H1 (cell line): ENCODE measurements at regions not wholly inside any gene's neighbourhood (a gene's known extent, or its start where the extent isn't known, plus 50 kb on each side); places are given as distances from the start of the nearest gene placed in this dataset.

Experiments
- CTCF ChIA-PET: fragments of 300-600 bp; sonication (Branson Sonifier 250); formaldehyde crosslinking; loops from one replicate; lab custom pipeline; 2021; ENCODE audit not compliant: partially characterized antibody; lab: Charles Lee
- POLR2A ChIA-PET: fragments of 300-600 bp; sonication (Branson Sonifier 250); formaldehyde crosslinking; loops from one replicate; lab custom pipeline; 2021; ENCODE audit warnings: inconsistent platforms; ENCODE audit not compliant: partially characterized antibody; lab: Charles Lee
- DNase-seq, 2 experiments: peaks; one replicate each; pipeline versions ENCODE4 v3.0.0 to v3.0.0-alpha.2; 2010 to 2022; ENCODE audit warnings: low spot score in 2 of 2, low read depth in 1 of 2, mixed read lengths in 1 of 2
- FAIRE-seq: peaks from 2 replicates; lab custom pipeline; 2011; peaks lifted over from hg19 to GRCh38; lab: Jason Lieb, UNC
- H2AFZ ChIP-seq: 2 replicates; pipeline ENCODE4 v1.8.1; 2012; ENCODE audit warnings: low read length, inconsistent platforms
- H2AK5ac ChIP-seq: 2 replicates; pipeline ENCODE4 v1.6.1; 2013; ENCODE audit warnings: low read depth, low read length
- H2BK120ac ChIP-seq: replicated peaks from 2 replicates; pipeline ENCODE3; 2013; ENCODE audit warnings: low read depth, low read length, inconsistent platforms
- H2BK12ac ChIP-seq: 2 replicates; pipeline ENCODE4 v1.6.1; 2013; ENCODE audit warnings: low read depth, low read length
- H2BK15ac ChIP-seq: 2 replicates; pipeline ENCODE4 v1.6.1; 2013; ENCODE audit warnings: low read length
- H2BK20ac ChIP-seq: 2 replicates; pipeline ENCODE4 v1.6.1; 2013; ENCODE audit warnings: low read length
- H2BK5ac ChIP-seq: 2 replicates; pipeline ENCODE4 v1.6.1; 2013; ENCODE audit warnings: low read depth, low read length
- H3K14ac ChIP-seq: 2 replicates; pipeline ENCODE4 v1.6.1; 2013; ENCODE audit warnings: inconsistent platforms; ENCODE audit not compliant: insufficient read length
- H3K18ac ChIP-seq: 2 replicates; pipeline ENCODE4 v1.6.1; 2013; ENCODE audit warnings: low read length; ENCODE audit errors: extremely low read depth
- H3K23ac ChIP-seq: 2 replicates; pipeline ENCODE4 v1.6.1; 2013; ENCODE audit warnings: inconsistent platforms; ENCODE audit not compliant: insufficient read length
- H3K23me2 ChIP-seq: 2 replicates; pipeline ENCODE4 v1.6.1; 2013; ENCODE audit warnings: low read depth, low read length
- H3K27ac ChIP-seq: 2 replicates; pipeline ENCODE4 v1.6.1; 2011; ENCODE audit warnings: low read depth, low read length, inconsistent platforms
- H3K27me3 ChIP-seq, 4 experiments: replicated peaks in 1 of 4; 1 replicate in 1 of 4; 2 replicates in 3 of 4; pipeline versions ENCODE4 v1.6.1 to v1.8.1; 2011 to 2013; ENCODE audit warnings: low read length in 3 of 4, mild to moderate bottlenecking in 3 of 4, inconsistent platforms in 2 of 4, mixed read lengths in 2 of 4, moderate library complexity in 1 of 4; ENCODE audit not compliant: control insufficient read depth in 3 of 4, insufficient read depth in 3 of 4; ENCODE audit errors: extremely low read depth in 1 of 4
- H3K36me3 ChIP-seq, 4 experiments: 2 replicates each; pipeline versions ENCODE4 v1.6.1 to v1.8.1; 2011 to 2013; ENCODE audit warnings: mild to moderate bottlenecking in 4 of 4, low read length in 3 of 4, moderate library complexity in 2 of 4, control low read depth in 1 of 4, inconsistent platforms in 1 of 4; ENCODE audit not compliant: insufficient read depth in 4 of 4, control insufficient read depth in 2 of 4
- H3K4ac ChIP-seq: replicated peaks from 2 replicates; pipeline ENCODE3; 2013; ENCODE audit warnings: low read length, low read depth, mixed read lengths, inconsistent platforms; ENCODE audit not compliant: insufficient read length
- H3K4me1 ChIP-seq, 4 experiments: replicated peaks in 1 of 4; 1 replicate in 1 of 4; 2 replicates in 3 of 4; pipeline versions ENCODE4 v1.6.1 to v1.8.1; 2011 to 2013; ENCODE audit warnings: low read length in 3 of 4, inconsistent platforms in 2 of 4, mixed read lengths in 1 of 4; ENCODE audit not compliant: insufficient read depth in 4 of 4, control insufficient read depth in 3 of 4
- H3K4me2 ChIP-seq, 2 experiments: 2 replicates each; pipeline versions ENCODE4 v1.6.1 to v1.8.1; 2011 to 2013; ENCODE audit warnings: low read depth in 2 of 2, low read length in 2 of 2, control low read depth in 1 of 2, inconsistent platforms in 1 of 2, mild to moderate bottlenecking in 1 of 2; ENCODE audit not compliant: insufficient read depth in 1 of 2
- H3K4me3 ChIP-seq, 4 experiments: fragments of 200-600, 300-600 bp in 1 of 4; sonication (generic), shearing (Covaris generic), sonication (Bioruptor Twin) in 1 of 4; 2 replicates each; pipeline versions ENCODE4 v1.5.1 to v1.8.1; 2011 to 2016; ENCODE audit warnings: low read length in 4 of 4, low read depth in 3 of 4, control low read depth in 2 of 4, inconsistent platforms in 2 of 4, mild to moderate bottlenecking in 2 of 4, mixed read lengths in 1 of 4, moderate library complexity in 1 of 4; ENCODE audit not compliant: insufficient read depth in 2 of 4; ENCODE audit errors: extremely low read depth in 1 of 4
- H3K56ac ChIP-seq: replicated peaks from 2 replicates; pipeline ENCODE3; 2013; ENCODE audit warnings: low read depth, mild to moderate bottlenecking, mixed read lengths, low read length, inconsistent platforms; ENCODE audit not compliant: insufficient read length
- H3K79me1 ChIP-seq: 2 replicates; pipeline ENCODE4 v1.6.1; 2013; ENCODE audit warnings: low read depth, low read length, control low read depth
- H3K79me2 ChIP-seq, 2 experiments: 2 replicates each; pipeline versions ENCODE4 v1.6.1 to v1.8.1; 2012 to 2013; ENCODE audit warnings: low read length in 2 of 2, mild to moderate bottlenecking in 2 of 2, inconsistent platforms in 1 of 2; ENCODE audit not compliant: insufficient read depth in 2 of 2, control insufficient read depth in 1 of 2
- H3K9ac ChIP-seq, 4 experiments: replicated peaks in 1 of 4; 1 replicate in 1 of 4; 2 replicates in 3 of 4; pipeline versions ENCODE4 v1.6.1 to v1.8.1; 2011 to 2013; ENCODE audit warnings: low read depth in 3 of 4, low read length in 3 of 4, control low read depth in 2 of 4, mild to moderate bottlenecking in 2 of 4, moderate library complexity in 2 of 4, inconsistent platforms in 1 of 4; ENCODE audit errors: extremely low read depth in 1 of 4
- H3K9me3 ChIP-seq, 2 experiments: 2 replicates each; pipeline versions ENCODE4 v1.6.1 to v1.8.1; 2012 to 2013; ENCODE audit warnings: mild to moderate bottlenecking in 2 of 2, moderate library complexity in 2 of 2, control low read depth in 1 of 2, inconsistent platforms in 1 of 2, low read depth in 1 of 2, low read length in 1 of 2, mixed read lengths in 1 of 2; ENCODE audit not compliant: insufficient read depth in 2 of 2
- H4K20me1 ChIP-seq, 2 experiments: replicated peaks in 1 of 2; 2 replicates each; pipeline versions ENCODE3 to v1.8.1; 2011 to 2013; ENCODE audit warnings: inconsistent platforms in 2 of 2, low read length in 2 of 2, mild to moderate bottlenecking in 1 of 2; ENCODE audit not compliant: insufficient read depth in 2 of 2, control insufficient read depth in 1 of 2
- H4K5ac ChIP-seq: 2 replicates; pipeline ENCODE4 v1.6.1; 2013; ENCODE audit warnings: low read length, low read depth, mixed read lengths, inconsistent platforms; ENCODE audit not compliant: insufficient read length
- H4K8ac ChIP-seq: 2 replicates; pipeline ENCODE4 v1.8.0; 2013; ENCODE audit warnings: mild to moderate bottlenecking, moderate library complexity, low read length, inconsistent platforms; ENCODE audit not compliant: insufficient read depth; ENCODE audit errors: extremely low read depth
- H4K91ac ChIP-seq: replicated peaks from 2 replicates; pipeline ENCODE3; 2013; ENCODE audit warnings: low read length, mixed read lengths, inconsistent platforms; ENCODE audit not compliant: insufficient read length
- BCL11A ChIP-seq, 2 experiments: IDR thresholded peaks; one replicate each; pipeline ENCODE4 v1.6.1; 2011; ENCODE audit warnings: low read depth in 2 of 2, low read length in 2 of 2, mild to moderate bottlenecking in 2 of 2
- CBX5 ChIP-seq: fragments of 300-800, 300-1000 bp; sonication (generic); IDR thresholded peaks from 2 replicates; pipeline ENCODE4 v1.7.1; 2016; ENCODE audit warnings: antibody characterized with exemption, low read length, low read depth
- CHD2 ChIP-seq: IDR thresholded peaks from 2 replicates; pipeline ENCODE4 v1.6.1; 2012; ENCODE audit warnings: low read length, improper control_type of control experiment
- CTCF ChIP-seq, 3 experiments: IDR thresholded peaks; 1 replicate in 2 of 3; 2 replicates in 1 of 3; pipeline versions ENCODE4 v1.5.1 to v1.6.1; 2011; ENCODE audit warnings: low read length in 3 of 3, mild to moderate bottlenecking in 3 of 3, inconsistent platforms in 2 of 3, low read depth in 1 of 3, moderate library complexity in 1 of 3; ENCODE audit not compliant: insufficient read depth in 1 of 3; ENCODE audit errors: control extremely low read depth in 1 of 3
- FOSL1 ChIP-seq: IDR thresholded peaks from 2 replicates; pipeline ENCODE4 v1.6.1; 2011; ENCODE audit warnings: mild to moderate bottlenecking, low read depth, low read length, moderate library complexity; ENCODE audit not compliant: insufficient read depth
- GTF2F1 ChIP-seq: IDR thresholded peaks from 2 replicates; pipeline ENCODE4 v1.6.1; 2012; ENCODE audit warnings: low read depth, low read length, improper control_type of control experiment, borderline replicate concordance
- HDAC2 ChIP-seq, 2 experiments: fragments of 300-600 bp in 1 of 2; sonication (generic) in 1 of 2; IDR thresholded peaks; 2 replicates each; pipeline ENCODE4 v1.6.1; 2011 to 2012; ENCODE audit warnings: low read depth in 2 of 2, low read length in 2 of 2, mild to moderate bottlenecking in 2 of 2, moderate library complexity in 2 of 2, borderline replicate concordance in 1 of 2, inconsistent platforms in 1 of 2
- NANOG ChIP-seq: IDR thresholded peaks from 2 replicates; pipeline ENCODE4 v1.6.1; 2011; ENCODE audit warnings: low read length, low read depth, mild to moderate bottlenecking, inconsistent platforms; ENCODE audit not compliant: insufficient read depth, poor library complexity, severe bottlenecking
- POLR2A ChIP-seq, 2 experiments: IDR thresholded peaks; 1 replicate in 1 of 2; 2 replicates in 1 of 2; pipeline ENCODE4 v1.6.1; 2011; ENCODE audit warnings: low read depth in 2 of 2, low read length in 2 of 2, mild to moderate bottlenecking in 2 of 2; ENCODE audit errors: control extremely low read depth in 1 of 2
- SIRT6 ChIP-seq: IDR thresholded peaks from one replicate; pipeline ENCODE4 v1.7.1; 2012; ENCODE audit warnings: low read length, inconsistent platforms
- TAF7 ChIP-seq: optimal IDR thresholded peaks from 2 replicates; pipeline ENCODE3; 2011; ENCODE audit warnings: low read depth, mild to moderate bottlenecking, inconsistent platforms, low read length, moderate library complexity, borderline replicate concordance
- TBP ChIP-seq: IDR thresholded peaks from 2 replicates; pipeline ENCODE4 v1.6.1; 2011; ENCODE audit warnings: low read depth, low read length, improper control_type of control experiment
- whole genome bisulfite sequencing, 2 experiments: shearing (Covaris generic) in 1 of 2; methylation state at CpG; one replicate each; pipeline versions ENCODE4 v1.1.6 to v1.1.7; 2013 to 2015; ENCODE audit warnings: low lambda C conversion rate in 2 of 2, mixed read lengths in 2 of 2, inconsistent platforms in 1 of 2, low coverage in 1 of 2, missing lambda C conversion rate in 1 of 2; ENCODE audit not compliant: insufficient replicate concordance in 2 of 2, insufficient coverage in 1 of 2, insufficient read length in 1 of 2; ENCODE audit errors: extremely low coverage in 1 of 2, missing lambda C conversion rate in 1 of 2; 5-methylcytosine and 5-hydroxymethylcytosine counted together

- no peak overlapping the region for H3K27ac ChIP-seq
- no peak overlapping the region for H3K4me3 ChIP-seq
- no peak overlapping the region for H3K56ac ChIP-seq
- H3K4me1 ChIP-seq, result no peaks in the 10 kb centered on the region
- H4K5ac ChIP-seq, result no peak overlapping the region
- no peak overlapping the region for H2BK120ac ChIP-seq
- H4K20me1 ChIP-seq, result no peaks in the 10 kb centered on the region
- H2BK5ac ChIP-seq, result no peak overlapping the region
- H3K36me3 ChIP-seq, result no peaks in the 10 kb centered on the region
- no peaks in the 10 kb centered on the region for H3K79me2 ChIP-seq
- no peak overlapping the region; the same call in 1 of the 2 replicates for H2BK15ac ChIP-seq
- no peaks in the 10 kb centered on the region for H3K27me3 ChIP-seq
- no peak overlapping the region for H3K23ac ChIP-seq
- H3K9ac ChIP-seq, result no peak overlapping the region
- H2BK12ac ChIP-seq, result no peak overlapping the region
- H3K4me2 ChIP-seq, result no peak overlapping the region
- H3K9me3 ChIP-seq, result peaks cover 3 to 12% of the 10 kb centered on the region in 2 experiments; a peak in 2 of 4 replicates
- no peak overlapping the region for H2BK20ac ChIP-seq
- no peak overlapping the region for H3K4ac ChIP-seq
- POLR2A ChIA-PET, result no interaction called here
- no peak overlapping the region for H2AK5ac ChIP-seq
- DNase-seq (no peak), FAIRE-seq (no peak)
- H3K14ac ChIP-seq, result no peak overlapping the region
- no peak overlapping the region for H4K8ac ChIP-seq
- H3K23me2 ChIP-seq, result no peaks in the 10 kb centered on the region
- no peak overlapping the region for H2AFZ ChIP-seq
- no peak overlapping the region for H4K91ac ChIP-seq
- H3K79me1 ChIP-seq, result no peaks in the 10 kb centered on the region
- WGBS, 2 experiments, result 82% methylated on average over 6 of the region's 6 CpGs; no CpG with 5 or more reads in 1 of the 2 experiments
- no peak overlapping the region for H3K18ac ChIP-seq
- CTCF ChIA-PET, result interaction anchor here (0.6 to 2.3 kb wide), 2 partner anchors 14 to 804 kb away, joined by 4 to 6 read pairs; no protein-coding TSS in a partner anchor
- TF ChIP-seq CBX5, result no peak
- TF ChIP-seq CTCF (IDR thresholded peaks at IDR 0.05; ENCODE audit: control extremely low read depth in 1 of 3, insufficient read depth in 1 of 3, low read depth in 1 of 3, low read length in 3 of 3), result no peak
- TF ChIP-seq SIRT6, result no peak
- no peak for TF ChIP-seq FOSL1
- TF ChIP-seq POLR2A (IDR thresholded peaks at IDR 0.05; ENCODE audit: control extremely low read depth in 1 of 2, low read depth in 2 of 2, low read length in 2 of 2), result no peak
- no peak for TF ChIP-seq GTF2F1
- TF ChIP-seq TAF7, result no peak
- TF ChIP-seq BCL11A (IDR thresholded peaks at IDR 0.05; ENCODE audit: low read depth in 2 of 2, low read length in 2 of 2), result no peak
- no peak for TF ChIP-seq TBP
- no peak for TF ChIP-seq CHD2
- no peak for TF ChIP-seq NANOG
- no peak for TF ChIP-seq HDAC2 (IDR thresholded peaks at IDR 0.05; ENCODE audit: borderline replicate concordance in 1 of 2, low read depth in 2 of 2, low read length in 2 of 2)
Measured at GRCh38 chr3:191975936-191976335, 515.0 kb downstream of the PYDC2 start.
